NCI-H2107 treated with DMSO at 0.1 percent for 48 hours (cell line): ENCODE measurements at regions not wholly inside any gene's neighbourhood (a gene's known extent, or its start where the extent isn't known, plus 50 kb on each side); places are given as distances from the start of the nearest gene placed in this dataset.
"Not testable (repeated sequence)": the region's sequence is repeated elsewhere in the genome, so short reads cannot be mapped to it uniquely, and the experiment has no call there.

Source experiments
- DNase-seq: peaks from one replicate; lab custom pipeline; 2025; ENCODE audit not compliant: unreplicated experiment; lab: John Stamatoyannopoulos, UW

DNA sequence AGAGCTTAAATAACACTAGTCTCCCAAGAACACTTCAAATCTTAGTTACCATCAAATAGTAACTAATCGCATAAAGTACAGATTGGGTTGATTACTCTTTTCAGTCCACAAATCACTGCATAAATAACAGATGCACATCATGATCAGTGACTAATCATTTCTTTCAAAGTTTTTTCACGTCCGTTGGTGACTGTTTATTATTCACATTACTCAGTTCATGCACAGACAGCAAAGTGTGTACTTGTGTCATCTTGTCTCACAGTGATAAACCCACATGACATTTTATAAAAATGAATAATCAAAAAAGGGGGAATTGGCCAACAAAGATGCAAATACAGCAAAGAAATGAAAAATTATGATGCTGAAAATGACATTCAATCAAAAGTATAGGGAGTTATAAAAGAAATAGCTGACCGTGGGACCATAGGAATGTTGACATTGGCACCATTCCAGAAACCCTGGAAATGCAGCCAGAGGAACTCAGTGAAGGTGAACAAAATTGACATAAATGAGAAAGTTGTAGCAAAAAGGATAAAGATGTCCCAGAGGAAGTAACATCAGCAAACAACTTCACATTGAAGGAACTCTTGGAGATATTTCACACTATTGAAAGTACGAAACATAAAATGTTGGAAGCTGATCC lies 161.5 kb downstream of the SOX3 start:
- DNase-seq = no peak

DNA sequence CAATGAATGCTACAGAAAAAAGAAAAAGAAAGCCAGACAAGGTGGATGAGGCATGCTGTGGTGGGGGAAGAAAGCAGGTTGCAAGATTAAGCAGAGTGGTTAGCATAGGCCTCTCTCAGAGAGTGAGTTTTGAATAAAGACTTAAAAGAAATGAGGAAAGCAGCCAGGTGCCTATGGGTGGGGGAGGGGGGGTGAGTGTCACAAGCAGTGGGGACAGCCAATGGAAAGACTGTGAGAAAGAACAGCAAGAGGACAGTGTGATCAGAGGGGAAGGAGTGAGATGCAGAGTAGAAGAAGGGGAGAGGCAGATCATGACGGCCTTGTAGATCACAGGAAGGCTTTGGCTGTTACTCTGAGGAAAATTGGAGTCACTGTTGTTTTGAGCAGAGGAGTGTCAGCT lies 162.5 kb downstream of the SOX3 start:
- DNase-seq = no peak

DNA sequence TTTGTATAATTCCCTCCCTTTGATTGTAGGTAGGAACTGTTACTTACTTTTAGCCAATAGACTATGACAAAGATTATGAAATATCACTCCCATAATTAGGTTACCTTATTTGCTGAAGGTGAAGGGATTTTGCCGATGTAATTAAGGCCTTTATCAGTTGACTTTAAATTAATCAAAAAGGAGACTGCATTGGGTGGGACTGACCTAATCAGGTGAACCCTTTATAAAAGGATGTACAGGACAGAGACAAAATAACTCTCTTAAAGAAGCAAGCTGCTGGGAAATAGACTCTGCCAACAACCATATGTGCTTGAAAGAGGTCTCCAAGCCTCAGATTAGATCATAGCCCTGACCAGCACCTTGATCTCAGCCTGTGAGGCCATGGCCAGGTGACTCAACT lies 167.6 kb downstream of the SOX3 start:
- no peak for DNase-seq

DNA sequence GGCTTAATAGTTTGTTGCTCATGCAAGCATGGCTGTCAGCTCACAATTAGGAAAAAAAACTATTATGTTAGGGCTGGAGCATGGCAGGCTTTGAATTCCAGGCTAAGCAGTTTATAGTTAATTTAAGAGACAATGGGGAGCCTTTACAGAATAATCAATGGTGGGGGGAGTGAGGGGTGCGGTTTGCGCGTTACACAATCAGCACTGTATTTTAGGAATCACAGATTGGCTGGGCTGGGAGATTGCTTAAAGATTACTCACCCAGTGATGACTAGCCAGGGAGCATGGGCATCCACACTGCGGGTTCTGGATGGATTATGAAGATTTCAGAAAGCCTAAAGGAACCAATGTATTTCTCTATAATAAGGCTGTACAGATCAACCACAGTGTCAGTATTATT lies 186.6 kb downstream of the SOX3 start:
- no peak for DNase-seq

DNA sequence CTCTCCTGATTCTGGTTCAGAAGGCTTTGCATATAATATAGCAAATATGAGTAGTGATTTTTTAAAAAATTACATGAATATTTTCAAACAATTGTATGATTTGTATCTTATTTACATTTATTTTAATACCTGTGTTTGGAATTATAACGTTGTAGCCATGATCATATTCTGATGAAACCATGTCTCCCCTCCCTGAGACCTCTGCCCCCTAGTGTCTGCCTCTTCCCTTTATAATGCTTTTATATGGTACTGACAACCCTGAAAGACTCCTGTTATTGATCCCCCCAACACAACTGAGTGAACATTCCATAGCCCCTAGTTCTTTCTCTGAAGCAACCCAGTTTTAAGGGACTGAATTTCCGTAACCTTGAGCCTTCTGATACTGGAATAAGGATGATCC lies 187.4 kb downstream of the SOX3 start:
- no peak for DNase-seq

DNA sequence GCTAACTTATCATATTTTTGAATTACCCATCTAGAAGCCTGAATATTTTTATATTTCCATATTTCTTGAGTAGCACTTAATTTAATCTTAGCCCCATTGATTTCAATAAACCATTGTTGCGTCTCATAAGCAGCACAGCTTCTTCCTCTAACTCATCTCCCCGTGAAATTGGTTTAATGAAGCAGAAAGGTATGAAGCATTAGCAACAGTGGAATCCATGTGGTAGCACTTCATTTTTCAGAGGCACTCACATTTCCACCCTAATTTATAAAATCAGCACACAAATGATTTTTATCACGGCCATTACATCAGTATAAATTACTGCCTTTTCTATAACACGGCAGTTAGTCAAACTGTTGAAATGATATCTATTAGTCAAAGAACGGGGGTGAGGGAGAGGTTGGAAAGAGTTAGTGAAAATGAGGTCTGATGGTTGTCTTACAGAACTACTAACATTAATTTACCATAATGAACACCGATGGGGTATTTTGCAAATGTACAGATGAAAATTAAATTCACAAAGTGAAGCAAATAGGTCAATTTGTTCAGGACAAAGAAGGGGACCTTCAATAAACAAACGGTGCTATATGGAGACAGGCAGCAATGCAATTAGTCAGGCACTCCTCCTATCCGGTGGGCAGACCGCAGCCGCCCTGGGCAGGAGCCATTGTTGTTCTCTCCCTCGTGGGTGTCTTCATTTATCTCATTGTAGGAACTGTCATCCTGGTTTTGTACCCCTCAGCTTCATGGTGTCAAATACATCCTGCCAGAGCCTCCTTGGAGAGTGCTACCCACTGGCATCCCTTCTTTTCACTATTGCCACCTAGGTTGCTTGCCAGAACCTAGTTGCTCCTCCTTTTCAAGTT lies 205.7 kb downstream of the SOX3 start:
- DNase-seq = no peak

DNA sequence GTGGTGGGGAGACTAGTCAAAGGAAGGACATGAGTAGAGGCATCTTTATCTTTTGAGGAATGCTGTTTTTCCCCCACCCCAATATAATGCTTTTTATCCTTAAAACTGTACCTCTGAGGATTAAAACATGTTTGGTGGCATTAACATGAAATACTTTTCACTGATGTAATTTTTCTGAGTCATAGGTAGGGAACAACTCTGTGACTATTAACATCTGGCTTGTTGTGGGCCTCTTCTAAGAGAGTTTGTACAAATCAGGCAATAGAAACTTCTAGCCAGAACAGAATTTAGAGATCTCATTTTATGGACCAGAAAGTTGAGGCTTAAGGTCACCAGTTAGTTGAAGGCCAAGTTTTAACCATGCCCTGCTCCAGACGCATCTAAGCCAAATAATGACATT lies 207.6 kb downstream of the SOX3 start:
- DNase-seq = no peak

DNA sequence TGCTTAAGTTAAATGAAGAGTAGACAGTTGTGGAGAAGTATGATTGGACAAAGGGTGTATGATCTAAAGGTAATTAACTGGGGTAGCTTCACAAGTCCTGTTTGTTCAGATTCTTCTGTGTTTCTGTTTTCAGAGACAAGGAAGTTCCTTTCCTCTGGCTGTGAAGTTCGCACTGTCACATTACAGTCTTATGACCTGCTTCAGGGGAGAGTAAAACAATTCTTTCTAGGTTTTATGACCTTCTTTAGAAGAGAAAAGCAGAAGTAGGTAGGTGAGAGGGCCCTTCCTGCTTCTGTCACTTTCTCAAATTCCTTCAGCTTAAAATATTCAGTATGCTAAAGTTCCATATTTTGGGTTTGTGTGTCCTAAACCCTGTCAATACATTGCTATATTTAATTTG lies 211.9 kb downstream of the SOX3 start:
- DNase-seq = no peak

DNA sequence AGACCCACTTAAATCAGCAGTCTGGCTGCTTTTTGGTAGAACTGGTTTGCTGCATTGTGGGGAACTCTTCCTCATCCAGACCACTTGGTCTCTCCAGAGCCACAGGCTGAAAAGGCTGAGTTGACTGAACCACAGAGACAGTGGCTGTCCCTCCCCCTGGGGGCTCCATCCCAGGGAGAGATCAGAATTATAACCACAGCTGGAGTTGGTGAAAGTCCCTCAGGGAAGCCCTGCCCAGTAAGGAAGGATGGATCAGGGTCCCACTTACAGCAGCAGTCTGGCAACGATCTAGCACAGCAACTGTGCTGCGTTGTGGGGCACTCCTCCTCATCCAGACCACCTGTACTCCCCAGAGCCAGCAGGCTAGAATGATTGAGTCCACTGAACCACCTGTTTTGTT lies 212.7 kb downstream of the SOX3 start:
- no peak for DNase-seq

DNA sequence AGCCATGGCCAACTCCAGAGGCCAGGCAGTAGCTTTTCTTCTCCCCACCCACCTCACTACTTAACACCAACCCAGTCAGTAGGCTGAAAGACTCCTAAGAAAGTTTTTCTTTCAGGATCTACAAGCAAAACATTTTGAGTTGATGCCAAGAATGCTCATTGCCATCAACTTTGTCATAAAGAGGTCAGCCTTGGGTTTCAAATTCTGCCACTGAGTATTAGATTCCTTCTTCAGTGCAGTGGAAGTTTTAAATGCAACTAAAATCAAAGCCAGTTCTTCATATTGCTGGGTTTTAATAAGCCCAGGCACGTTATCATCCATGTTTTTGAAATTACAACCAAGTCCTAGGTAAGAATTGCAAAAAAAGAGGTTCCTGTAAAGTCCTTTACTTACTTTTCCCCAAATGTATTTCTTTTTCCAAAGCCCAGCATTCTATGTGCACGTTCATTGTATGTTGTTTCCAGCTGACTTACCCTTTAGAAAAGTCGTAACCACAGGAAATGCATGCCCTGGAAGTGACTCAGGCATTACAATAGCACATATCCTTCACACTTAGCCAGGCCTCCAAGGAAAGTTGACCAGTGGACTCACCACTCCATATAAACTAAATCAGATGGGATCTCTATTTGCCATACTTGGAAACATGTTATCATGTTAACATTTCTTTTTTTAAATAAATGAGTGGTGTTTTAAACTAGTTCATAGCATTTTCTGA lies 229.9 kb downstream of the SOX3 start:
- DNase-seq = no peak

DNA sequence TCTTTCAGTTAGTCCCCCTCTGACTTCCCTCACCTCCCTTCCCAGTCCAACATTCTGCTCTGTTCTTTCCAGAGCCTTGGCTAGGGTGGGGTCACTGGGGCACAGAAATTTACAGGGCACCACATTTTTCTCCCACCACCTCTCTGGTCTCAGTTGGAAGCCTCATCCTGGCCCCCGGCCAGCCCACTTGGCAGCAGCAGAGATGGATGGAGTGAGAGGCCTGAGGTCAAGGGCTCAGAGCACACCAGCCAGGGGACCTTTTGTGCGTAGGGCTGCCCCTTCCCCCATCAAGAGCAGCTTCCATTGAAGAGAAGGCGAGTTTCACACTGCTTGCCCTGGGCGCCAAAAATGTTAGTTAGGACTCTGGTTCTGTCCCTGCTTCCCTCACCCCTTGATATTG lies 230.9 kb downstream of the SOX3 start:
- DNase-seq = no peak

DNA sequence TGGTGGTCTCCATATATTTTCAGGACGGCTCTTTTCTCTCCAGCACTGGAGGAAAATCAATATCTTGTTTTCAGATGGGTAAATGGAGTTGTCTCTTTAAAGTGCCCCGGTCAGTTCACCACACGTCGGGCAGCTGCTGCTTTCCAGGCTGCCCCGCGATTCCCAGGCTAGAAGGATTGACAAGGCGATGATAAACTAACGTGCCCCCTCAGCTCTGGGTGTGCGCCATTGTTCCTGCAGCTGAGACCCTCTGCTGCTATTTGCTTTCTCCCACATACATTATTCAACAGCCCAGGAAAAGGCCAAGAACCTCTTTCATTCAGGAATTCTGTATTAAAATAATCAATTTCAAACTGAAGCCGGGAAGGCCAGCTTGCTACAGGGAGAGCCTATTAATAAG lies 254.5 kb downstream of the SOX3 start:
- DNase-seq = no peak

DNA sequence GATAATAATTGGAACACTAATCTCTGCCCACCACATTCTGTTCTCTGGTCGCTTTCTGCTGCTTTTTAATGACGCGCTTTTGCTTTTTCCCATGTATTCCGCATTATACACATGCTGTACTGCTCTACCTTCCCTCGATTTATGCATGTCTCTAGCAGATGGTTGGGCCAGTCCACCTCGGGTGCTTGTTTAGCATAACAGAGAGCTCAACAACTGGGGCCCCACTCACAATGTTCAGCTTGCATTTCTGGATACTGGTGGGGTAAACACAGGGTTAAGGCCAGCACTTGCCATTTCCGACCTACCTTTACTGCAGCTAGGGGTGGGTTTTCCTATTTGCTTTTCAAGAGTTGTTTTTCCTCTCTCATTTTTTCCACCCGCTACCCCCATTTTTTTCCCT lies 255.8 kb downstream of the SOX3 start:
- no peak for DNase-seq

DNA sequence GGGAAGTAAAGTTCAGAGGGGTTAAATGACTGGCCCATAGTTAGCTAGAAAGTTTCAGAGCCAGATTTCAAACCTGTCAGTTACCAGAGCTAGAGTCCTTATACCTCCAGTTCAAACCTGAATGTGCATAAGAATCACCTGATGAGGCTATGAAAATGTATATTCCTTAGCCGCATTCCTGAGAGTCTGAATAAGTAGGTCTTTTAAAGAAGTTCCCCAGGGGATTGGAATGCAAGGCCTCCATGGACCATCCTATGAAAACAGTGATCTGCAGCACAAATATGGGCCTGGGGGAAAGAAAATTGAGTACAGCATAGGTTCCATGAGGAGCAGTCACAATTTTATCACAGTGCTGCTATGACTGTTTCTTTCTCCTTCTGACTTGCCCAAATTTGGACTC lies 263.9 kb upstream of the CXorf66 start:
- DNase-seq = no peak

DNA sequence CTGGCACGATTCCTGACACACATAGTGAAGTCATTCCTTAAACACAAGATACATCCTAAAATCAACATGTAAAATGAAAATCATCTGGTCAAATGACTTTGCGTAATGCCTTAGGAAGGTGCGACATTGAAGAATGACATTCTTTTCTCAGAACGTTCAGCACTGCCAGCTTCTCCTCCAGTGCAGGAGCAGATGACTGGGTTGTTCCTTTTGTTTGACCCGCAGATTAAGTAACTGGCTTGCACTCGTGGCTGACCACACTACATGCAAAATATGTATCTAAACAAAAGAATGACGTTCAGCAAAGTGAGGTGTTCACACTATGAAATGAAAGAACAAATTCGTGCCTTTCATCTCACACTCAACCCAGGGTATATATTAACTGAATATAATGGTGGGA lies 260.7 kb upstream of the CXorf66 start:
- not testable (repeated sequence) for DNase-seq

DNA sequence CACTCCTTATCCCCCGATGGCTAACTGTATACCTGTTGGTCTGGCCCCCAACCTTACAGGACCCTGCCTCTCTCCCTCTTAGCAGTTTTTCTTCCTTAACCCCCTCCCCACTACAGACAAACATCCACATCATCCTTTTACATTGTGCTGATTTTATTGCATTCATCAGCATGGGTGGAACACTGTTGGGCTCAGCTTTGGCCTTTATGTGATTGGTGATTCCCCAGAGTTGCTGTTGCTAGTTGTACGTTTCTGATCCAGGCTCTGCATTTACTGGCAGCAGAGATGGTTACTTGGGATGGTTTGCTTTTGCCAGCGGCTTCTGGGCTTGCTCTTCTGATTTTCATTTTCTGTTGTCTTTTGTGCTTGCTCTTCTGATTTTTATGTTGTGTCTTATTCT lies 250.6 kb upstream of the CXorf66 start:
- DNase-seq = not testable (repeated sequence)

DNA sequence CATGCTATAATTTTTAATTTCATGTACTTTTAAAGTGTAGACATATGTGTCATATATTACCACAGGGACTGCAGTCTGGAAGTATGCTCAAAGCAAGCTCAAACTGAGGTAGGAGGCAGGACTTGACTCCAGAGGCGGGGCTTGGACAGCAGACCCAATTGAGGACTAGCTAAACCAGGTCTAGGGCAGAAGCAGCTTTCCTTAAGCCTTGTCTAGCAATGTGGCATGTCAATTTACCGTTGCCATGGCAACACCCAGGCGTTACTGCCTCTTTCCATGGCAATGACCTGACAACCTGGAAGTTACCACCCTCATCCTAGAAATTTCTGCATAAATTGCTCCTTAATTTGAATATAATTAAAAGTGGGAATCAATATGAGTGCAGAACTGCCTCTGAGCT lies 249.2 kb upstream of the CXorf66 start:
- DNase-seq = not testable (repeated sequence)

DNA sequence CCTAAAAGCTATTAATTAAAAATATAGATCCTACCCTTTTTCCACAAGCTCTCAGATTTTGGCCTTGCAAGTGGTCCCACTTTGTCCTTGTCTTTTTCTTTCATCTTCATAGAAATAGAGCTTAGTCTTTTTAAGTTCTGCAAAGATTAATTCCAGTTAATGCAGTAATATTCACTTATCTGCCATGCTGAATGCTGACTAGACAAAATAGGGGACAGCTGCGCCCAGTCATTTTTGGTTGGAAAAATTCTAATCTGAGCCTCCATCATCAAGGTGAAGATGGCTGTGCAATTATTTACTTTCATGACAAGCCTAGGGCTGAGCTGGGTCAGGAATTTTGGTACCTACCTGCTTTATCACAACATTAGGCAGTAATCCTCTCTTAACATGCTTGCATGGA lies 241.3 kb upstream of the CXorf66 start:
- no peak for DNase-seq

DNA sequence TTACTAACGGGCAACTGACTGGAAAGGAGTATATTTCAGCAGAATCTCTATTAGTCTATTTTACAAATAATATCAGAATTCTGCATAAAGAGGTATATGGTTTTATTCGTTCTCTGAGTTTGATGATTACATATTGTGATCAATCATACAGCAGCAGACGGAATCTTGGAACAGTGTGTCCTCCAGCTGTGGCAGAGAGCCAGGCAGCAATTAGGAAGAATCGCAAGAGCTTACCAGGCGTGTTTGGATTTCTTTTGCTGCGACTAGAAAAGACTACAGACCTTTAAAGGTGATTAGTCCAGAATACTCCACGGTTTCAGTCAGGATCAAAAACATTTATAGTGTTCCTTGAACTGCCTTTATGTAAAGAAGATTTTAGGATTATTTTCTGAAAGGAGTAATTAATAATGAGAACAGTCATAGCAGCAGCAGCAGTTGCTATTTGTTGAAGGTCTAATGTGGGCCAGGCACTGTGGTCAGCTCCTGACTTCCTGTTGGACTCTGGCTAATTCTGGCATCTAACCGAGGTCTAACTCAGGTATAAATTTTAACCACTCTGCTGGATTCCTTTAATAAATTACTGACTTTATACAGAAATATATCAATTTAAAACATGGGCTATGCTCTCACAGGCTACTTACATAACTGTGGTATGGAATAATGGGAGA lies 225.3 kb upstream of the CXorf66 start:
- DNase-seq = no peak

DNA sequence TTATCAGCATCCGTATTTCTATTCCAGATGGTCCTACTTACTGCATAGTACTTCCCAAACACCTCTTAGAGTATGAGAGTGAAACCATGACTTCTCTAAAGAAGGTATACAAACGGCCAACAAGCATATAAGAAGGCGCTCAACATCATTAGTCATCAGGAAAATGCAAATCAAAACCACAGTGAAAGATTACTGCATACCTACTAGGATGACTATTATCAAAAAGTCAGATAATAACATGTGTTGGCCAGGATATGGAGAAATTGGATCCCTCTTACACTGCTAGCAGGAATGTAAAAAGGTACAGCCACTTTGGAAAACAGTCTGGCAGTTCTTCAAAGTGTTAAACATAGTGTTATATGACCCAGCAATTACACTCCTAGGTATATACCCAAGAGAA lies 215.3 kb upstream of the CXorf66 start:
- DNase-seq = no peak

DNA sequence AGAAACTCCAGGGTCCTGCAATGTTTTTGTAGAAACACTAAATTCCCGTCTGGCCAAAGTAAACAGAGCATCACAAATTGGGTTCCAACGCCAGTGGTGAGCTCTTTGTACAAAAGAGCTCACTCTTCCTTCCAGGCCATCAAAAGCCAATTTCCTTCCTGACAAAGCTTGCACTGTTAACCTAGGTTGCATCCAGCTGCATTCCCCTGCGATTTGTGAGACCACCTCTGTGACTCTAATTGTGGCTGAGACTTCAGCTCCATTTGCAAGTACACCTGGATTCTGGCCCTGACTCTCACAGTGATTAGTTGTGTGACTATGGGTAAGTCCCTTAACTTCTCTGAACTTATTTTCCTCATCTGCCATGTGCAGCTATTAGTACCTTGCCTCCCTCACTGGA lies 212.5 kb upstream of the CXorf66 start:
- no peak for DNase-seq

DNA sequence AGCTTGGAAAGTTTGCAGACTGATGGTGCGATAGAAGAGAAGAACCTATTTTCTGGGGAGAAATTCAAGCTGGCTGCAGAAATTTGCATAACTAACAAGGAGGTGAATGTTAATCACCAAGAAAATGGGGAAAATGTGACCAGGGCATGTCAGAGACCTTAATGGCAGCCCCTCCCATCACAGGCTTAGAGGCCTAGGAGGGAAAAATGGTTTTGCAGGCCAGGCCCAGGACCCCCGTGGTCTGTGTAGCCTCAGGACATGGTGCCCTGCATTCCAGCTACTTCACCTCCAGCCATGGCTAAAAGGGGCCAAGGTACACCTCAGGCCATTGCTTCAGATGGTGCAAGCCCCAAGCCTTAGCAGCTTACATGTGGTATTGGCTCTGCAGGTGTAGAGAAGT lies 207.1 kb upstream of the CXorf66 start:
- DNase-seq = no peak
